ENCODE measurements at regions not wholly inside any gene's neighbourhood (a gene's known extent, or its start where the extent isn't known, plus 50 kb on each side); places are given as distances from the start of the nearest gene placed in this dataset.
"Not testable (repeated sequence)": the region's sequence is repeated elsewhere in the genome, so short reads cannot be mapped to it uniquely, and the experiment has no call there.

DNA sequence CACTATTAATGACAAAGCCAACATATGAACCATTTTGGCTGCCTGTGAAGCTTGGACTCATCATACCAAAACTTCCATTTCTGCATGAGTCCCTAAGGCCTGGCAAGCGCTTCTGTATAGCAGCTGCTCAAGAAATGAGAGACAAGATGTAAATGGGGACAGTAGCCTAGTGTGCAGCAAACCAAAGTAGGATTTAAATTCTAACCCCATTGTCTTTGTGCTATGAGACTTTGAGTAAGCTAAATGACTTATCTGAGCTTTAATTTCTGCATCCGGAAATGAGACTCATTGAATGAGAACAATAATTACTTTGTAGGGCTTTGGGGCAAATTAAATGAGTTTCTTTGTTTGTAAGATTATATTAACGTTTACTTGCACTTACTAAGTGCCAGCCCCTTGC, 536.4 kb upstream of the CDH7 start:
- no peaks in the 10 kb centered on the region for H3K9me3 Mint-ChIP-seq (ENCODE audit: low read depth)
- DNase-seq (ENCODE audit: low spot score): no peak

GRCh38 chr18:65206551-65207260, 544.1 kb upstream of the CDH7 start:
- Mint-ChIP-seq H3K27ac (ENCODE audit: unreplicated experiment) (no peak overlapping the region), H3K4me3 (ENCODE audit: unreplicated experiment) (no peak overlapping the region), H3K4me1 (ENCODE audit: low read depth) (no peaks in the 10 kb centered on the region), H3K36me3 (ENCODE audit: low read depth) (no peaks in the 10 kb centered on the region), H3K27me3 (ENCODE audit: low read depth) (no peaks in the 10 kb centered on the region), H3K9me3 (ENCODE audit: low read depth) (no peaks in the 10 kb centered on the region)
- peak; percentile 65 for DNase-seq (ENCODE audit: low spot score)
- TF ChIP-seq CTCF (IDR thresholded peaks at IDR 0.05): no peak

More for the DNA sequence above, 536.4 kb upstream of the CDH7 start:
- TF ChIP-seq CTCF (IDR thresholded peaks at IDR 0.05): no peak
- no peak overlapping the region for H3K4me3 Mint-ChIP-seq (ENCODE audit: unreplicated experiment)
- peaks cover 2% of the 10 kb centered on the region for H3K27me3 Mint-ChIP-seq (ENCODE audit: low read depth)
- no peak overlapping the region for H3K27ac Mint-ChIP-seq (ENCODE audit: unreplicated experiment)
- no peaks in the 10 kb centered on the region for H3K4me1 Mint-ChIP-seq (ENCODE audit: low read depth)
- no peaks in the 10 kb centered on the region for H3K36me3 Mint-ChIP-seq (ENCODE audit: low read depth)

GRCh38 chr18:65202091-65202490, 548.7 kb upstream of the CDH7 start:
- no peak for DNase-seq (ENCODE audit: low spot score)
- H3K27ac Mint-ChIP-seq (ENCODE audit: unreplicated experiment): no peak overlapping the region
- no peaks in the 10 kb centered on the region for H3K9me3 Mint-ChIP-seq (ENCODE audit: low read depth)
- no peaks in the 10 kb centered on the region for H3K36me3 Mint-ChIP-seq (ENCODE audit: low read depth)
- no peak overlapping the region for H3K4me3 Mint-ChIP-seq (ENCODE audit: unreplicated experiment)
- TF ChIP-seq CTCF (IDR thresholded peaks at IDR 0.05): no peak
- H3K4me1 Mint-ChIP-seq (ENCODE audit: low read depth): no peaks in the 10 kb centered on the region
- no peaks in the 10 kb centered on the region for H3K27me3 Mint-ChIP-seq (ENCODE audit: low read depth)

DNA sequence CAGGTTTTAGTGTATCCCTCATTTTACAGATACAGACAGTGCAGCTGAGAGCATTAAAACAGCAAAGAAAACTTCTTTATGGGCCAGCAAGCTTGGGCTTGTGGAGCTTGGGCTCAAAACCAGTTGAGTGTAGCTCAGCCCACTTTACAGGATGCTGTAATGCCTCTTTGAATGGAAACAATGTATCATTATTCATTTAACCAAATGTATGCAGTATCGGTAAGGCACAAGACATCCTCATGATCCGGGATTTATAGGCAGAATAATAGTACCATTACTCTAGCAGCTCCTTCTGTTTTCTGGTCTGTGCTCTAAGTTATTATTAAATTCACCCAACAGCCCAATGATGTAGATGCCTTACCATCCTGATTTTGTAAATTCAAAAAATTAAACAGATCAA, 575.1 kb upstream of the CDH7 start:
- Mint-ChIP-seq H3K4me1 (ENCODE audit: low read depth) (no peaks in the 10 kb centered on the region), H3K27me3 (ENCODE audit: low read depth) (no peaks in the 10 kb centered on the region), H3K27ac (ENCODE audit: unreplicated experiment) (no peak overlapping the region)

GRCh38 chr18:65162086-65162485, 588.7 kb upstream of the CDH7 start:
- not testable (repeated sequence) for H3K36me3 Mint-ChIP-seq (ENCODE audit: low read depth); H3K27me3 Mint-ChIP-seq (ENCODE audit: low read depth); H3K4me1 Mint-ChIP-seq (ENCODE audit: low read depth); H3K27ac Mint-ChIP-seq (ENCODE audit: unreplicated experiment); DNase-seq (ENCODE audit: low spot score); H3K4me3 Mint-ChIP-seq (ENCODE audit: unreplicated experiment); H3K9me3 Mint-ChIP-seq (ENCODE audit: low read depth)

More for the DNA sequence above, 575.1 kb upstream of the CDH7 start:
- DNase-seq (ENCODE audit: low spot score): no peak
- no peak overlapping the region for H3K4me3 Mint-ChIP-seq (ENCODE audit: unreplicated experiment)
- peaks cover 17% of the 10 kb centered on the region for H3K9me3 Mint-ChIP-seq (ENCODE audit: low read depth)
- no peaks in the 10 kb centered on the region for H3K36me3 Mint-ChIP-seq (ENCODE audit: low read depth)
- no peak for TF ChIP-seq CTCF (IDR thresholded peaks at IDR 0.05)

GRCh38 chr18:65146482-65147021, 604.3 kb upstream of the CDH7 start:
- Mint-ChIP-seq H3K27ac (ENCODE audit: unreplicated experiment) (no peak overlapping the region), H3K27me3 (ENCODE audit: low read depth) (no peaks in the 10 kb centered on the region), H3K9me3 (ENCODE audit: low read depth) (peaks cover 13% of the 10 kb centered on the region), H3K4me3 (ENCODE audit: unreplicated experiment) (no peak overlapping the region), H3K36me3 (ENCODE audit: low read depth) (no peaks in the 10 kb centered on the region), H3K4me1 (ENCODE audit: low read depth) (no peaks in the 10 kb centered on the region)
- TF ChIP-seq CTCF (IDR thresholded peaks at IDR 0.05): no peak
- no peak for DNase-seq (ENCODE audit: low spot score)

Data from chondrocyte (in vitro differentiated cells).